NOMO-1 (cell line): ENCODE measurements at regions not wholly inside any gene's neighbourhood (a gene's known extent, or its start where the extent isn't known, plus 50 kb on each side); places are given as distances from the start of the nearest gene placed in this dataset.

Experiments
- DNase-seq, 2 experiments: peaks; one replicate each; lab custom pipeline; 2025; ENCODE audit not compliant: unreplicated experiment in 2 of 2; lab: John Stamatoyannopoulos, UW

DNA sequence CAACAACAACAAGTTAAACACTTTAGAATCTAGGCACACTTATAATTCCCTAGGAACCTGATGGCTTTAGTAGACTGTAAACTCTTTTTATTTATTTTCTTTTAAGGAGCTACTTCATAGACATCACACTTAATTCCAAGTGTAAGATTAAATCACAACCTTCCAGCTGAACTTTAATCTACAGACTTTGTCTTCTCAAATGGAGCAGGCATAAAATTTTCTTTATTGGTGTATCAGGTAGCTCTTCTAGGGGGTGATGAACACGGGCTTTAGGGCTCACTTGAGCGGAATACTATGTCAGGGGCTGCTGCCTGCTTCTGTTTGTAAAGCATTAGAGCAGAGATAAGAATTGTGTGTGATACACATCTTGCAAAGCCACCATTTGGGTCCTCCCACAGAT, 525.8 kb upstream of the FAT3 start:
- no peak for DNase-seq

DNA sequence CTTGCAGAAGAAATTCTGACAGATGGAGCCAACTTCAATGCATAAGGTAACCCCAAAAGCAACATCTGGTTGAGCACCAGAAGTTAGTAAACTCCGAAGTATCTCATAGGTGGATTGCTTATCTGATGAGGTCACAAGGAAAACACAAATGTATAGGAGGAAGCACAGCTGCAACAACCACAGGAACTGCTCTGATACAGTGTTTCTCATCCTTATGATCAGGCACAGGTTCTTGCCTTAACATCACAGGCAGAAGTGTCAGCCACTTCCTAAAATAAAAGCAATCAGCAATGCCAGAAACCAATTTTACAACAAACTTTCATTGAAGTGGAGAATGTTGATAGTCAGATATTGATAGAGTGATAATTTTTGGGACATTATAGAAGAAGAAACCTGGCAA, 530.3 kb upstream of the FAT3 start:
- DNase-seq = no peak

DNA sequence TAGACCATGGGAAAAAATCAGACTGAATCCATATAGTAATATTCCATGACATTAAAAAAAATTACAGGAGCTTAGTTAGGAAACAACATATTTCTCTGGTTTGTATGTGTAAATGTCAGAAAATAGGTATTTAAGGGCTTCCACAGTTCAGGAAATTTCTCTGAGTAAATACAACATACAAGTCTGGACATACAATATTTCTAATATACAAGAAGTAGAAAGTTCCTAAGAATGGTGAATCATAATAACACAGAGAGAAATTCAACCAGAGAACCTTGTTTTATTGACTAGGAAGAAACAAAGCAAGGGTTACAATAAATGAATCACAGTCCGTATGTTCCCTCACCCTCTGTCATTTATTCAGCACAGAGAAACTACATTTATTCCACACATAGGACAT, 532.7 kb upstream of the FAT3 start:
- DNase-seq = no peak

GRCh38 chr11:91688672-91689071, 535.9 kb upstream of the FAT3 start:
- DNase-seq = no peak

- no peak for DNase-seq
Observed at GRCh38 chr11:91686700-91687099, 537.9 kb upstream of the FAT3 start.

DNA sequence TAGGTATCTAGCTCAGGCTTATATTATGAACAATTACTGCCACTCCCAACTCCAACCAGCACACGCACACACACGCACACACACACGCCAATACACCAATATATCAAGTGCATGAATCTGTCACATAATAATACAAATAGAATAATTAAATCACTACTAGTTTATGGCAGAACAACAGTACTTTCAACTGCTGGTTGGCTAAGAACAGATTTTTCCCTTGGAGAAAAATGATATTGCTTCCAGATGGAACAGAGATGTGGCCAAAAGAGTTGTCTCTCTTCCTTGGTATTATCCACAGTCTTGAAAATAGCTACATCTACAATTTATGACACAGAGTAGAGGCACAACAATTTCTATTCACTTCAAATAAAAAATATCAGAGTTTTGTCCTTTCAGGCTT, 538.3 kb upstream of the FAT3 start:
- DNase-seq = no peak

DNA sequence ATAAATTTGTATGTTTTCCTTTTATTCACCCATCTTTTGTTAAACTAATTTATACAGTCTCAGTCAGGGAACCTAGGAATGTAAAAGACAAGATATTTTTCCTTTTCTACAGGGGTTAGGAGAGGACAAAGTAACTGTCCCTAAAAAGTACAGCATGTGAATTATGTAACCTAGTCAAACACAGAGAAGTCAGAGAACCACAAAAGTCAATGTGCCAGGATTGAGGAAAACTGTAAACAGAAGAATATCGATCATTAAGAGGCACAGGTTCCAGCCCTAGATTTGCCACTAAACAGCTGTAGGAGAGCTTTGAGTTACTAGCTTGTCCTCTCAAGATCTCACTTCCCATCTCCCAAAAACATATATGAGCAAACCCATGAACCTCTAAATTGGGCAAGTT, 550.9 kb upstream of the FAT3 start:
- no peak for DNase-seq

- DNase-seq = no peak
Observed at GRCh38 chr11:91664521-91664920, 560.1 kb upstream of the FAT3 start.

- DNase-seq = no peak
Observed at GRCh38 chr11:91660036-91660435, 564.6 kb upstream of the FAT3 start.

GRCh38 chr11:91654686-91655085, 569.9 kb upstream of the FAT3 start:
- no peak for DNase-seq

GRCh38 chr11:91653079-91653754, 571.4 kb upstream of the FAT3 start:
- DNase-seq = no peak

GRCh38 chr11:91650802-91651201, 573.8 kb upstream of the FAT3 start:
- no peak for DNase-seq

GRCh38 chr11:91641153-91641552, 583.5 kb upstream of the FAT3 start:
- no peak for DNase-seq

DNA sequence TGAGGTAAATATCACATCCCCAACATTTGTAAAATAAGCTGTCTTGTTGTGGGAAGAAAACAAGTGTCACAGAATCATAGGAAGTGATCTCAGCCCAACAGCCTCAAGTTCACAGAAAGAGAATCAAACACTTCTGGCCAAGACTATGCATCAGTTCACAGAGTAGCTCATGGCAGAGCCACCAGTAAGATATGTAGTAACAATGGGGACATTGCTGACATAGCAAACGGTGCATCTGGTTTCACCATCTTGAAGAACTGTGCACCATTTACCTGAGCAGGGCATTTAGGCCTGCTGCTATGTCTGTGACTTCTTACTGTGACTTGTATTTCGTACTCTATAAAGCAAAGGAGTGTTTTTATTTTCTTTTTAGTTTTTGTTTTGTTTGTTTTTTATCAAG, 585.3 kb upstream of the FAT3 start:
- no peak for DNase-seq

DNA sequence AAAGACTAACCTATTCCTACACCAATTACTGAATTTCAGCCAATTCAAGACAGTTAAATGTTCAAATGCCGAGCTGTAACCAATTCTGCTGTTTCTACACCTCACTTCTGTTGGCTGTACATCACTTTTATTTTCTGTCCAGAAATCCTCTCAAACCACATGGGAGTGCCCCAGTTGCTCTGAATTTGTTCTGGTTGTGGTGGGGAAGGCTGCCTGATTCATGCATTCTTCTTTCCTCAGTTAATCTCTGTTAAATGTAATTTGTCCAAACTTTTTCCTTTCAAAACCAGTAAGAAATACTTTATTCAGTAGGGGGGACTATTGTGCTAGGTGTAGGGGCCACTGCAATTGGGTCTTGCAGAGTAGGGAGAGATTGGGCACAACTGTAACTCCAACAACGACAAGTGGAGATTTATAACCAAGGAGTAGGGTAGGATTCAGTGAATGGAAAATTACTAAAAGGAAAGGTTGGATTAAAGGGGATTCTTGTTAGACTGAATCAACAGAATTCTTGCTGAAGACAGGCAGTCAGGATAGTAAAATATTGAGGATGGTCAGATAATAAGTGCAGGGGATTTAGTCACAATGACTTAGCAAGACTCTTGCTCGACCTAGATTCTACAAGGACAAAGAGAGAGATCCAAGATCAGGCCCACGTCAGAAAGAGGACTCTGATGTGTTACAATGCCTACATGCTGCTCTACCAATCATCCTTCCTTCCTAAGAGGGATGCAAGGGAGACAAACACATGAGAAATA, 593.5 kb upstream of the FAT3 start:
- no peak for DNase-seq

DNA sequence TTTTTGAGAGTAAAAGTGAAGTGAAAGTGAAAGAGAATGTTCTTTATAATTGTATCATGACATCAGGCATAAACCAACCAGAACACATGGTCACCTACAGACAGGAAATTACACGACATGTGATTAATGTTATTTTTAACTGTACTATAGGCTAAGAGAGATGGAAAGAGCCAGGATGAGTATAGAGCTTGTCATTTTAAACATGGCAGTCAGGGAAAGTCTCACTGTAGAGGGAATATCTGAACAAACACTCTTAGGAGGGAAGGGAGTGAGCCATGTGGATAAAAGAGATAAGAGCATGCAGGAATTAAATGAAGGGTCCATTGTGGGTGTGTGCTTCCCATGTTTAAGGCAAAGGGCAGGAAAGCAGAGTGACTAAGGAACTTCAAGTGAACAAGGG, 599.1 kb upstream of the FAT3 start:
- no peak for DNase-seq

DNA sequence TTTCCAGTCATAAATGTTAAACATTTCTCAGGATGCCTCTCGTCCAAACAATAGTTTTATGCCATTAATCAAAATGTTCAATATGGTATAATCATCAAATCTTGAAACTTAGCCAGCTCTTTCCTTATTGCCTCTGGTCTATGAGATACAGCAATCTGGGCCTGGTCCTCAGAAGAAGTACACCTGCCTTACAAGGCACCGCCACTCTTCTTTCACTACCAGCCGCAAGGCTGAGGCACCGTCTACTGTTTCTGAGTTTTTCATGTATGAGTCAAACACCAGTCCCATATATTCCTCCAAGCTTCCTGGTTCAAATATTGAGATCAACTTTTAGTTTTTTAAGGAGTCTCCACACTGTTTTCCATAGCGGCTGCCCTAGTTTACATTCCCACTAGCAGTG, 600.6 kb upstream of the FAT3 start:
- DNase-seq = no peak

DNA sequence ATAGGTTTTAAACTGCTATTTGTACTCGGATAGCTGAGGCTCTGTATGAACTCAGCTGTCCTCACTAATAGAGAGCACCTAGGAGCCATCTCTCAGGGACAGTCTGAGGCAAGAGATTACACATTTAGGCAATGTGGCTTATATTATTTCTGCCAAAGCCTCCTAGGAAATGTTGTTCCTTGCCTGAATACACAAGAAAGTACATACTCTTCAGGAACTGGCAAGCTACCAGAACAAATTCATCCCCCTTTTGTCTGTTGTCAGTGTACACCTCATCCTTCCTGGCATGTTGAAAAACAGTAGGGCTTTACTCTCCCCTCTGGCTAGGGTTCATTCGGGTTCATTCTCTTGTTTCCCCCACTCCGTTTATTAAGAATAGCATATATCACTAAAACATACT, 615.9 kb upstream of the FAT3 start:
- DNase-seq = no peak

DNA sequence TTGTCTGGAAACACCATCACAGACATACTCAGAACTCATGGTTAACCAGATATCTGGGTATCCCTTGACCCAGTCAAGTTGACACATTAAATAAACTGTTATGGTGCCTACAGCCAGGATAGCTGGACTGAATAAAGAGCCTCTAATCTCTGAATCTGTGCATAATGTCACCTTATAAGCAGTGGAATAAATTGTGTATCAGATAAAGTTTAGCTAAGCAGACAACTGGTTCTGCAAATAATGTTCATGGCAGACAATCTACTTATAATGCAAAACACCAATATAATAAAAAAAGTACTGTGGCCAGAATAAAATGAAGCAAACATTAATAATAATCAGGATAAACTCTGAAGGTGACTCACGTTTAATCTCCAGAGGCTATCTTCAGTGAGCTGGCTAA, 628.5 kb upstream of the FAT3 start:
- DNase-seq = no peak

GRCh38 chr11:91591021-91591420, 633.6 kb upstream of the FAT3 start:
- no peak for DNase-seq

GRCh38 chr11:91587131-91587530, 637.5 kb upstream of the FAT3 start:
- no peak for DNase-seq

- no peak for DNase-seq
Observed at GRCh38 chr11:91585035-91585801, 639.4 kb upstream of the FAT3 start.
